Adipose tissue (tissue), 3 donors: ENCODE measurements at regions not wholly inside any gene's neighbourhood (a gene's known extent, or its start where the extent isn't known, plus 50 kb on each side); places are given as distances from the start of the nearest gene placed in this dataset.

ENCODE experiments used
- H3K27ac ChIP-seq: one replicate; pipeline ENCODE4 v1.5.1; 2013; ENCODE audit warnings: low read depth, low read length
- WGBS, 3 donors: extraction: QIAGEN DNeasy Blood & Tissue Kit; methylation state at CpG; one replicate each; pipeline ENCODE4 v1.1.7; 2013; 5-methylcytosine and 5-hydroxymethylcytosine counted together
- donor health status: healthy with polysubstance abuse.
- donor health status: Bipolar disorder and iron deficiency.
- donor health status: healthy.

DNA sequence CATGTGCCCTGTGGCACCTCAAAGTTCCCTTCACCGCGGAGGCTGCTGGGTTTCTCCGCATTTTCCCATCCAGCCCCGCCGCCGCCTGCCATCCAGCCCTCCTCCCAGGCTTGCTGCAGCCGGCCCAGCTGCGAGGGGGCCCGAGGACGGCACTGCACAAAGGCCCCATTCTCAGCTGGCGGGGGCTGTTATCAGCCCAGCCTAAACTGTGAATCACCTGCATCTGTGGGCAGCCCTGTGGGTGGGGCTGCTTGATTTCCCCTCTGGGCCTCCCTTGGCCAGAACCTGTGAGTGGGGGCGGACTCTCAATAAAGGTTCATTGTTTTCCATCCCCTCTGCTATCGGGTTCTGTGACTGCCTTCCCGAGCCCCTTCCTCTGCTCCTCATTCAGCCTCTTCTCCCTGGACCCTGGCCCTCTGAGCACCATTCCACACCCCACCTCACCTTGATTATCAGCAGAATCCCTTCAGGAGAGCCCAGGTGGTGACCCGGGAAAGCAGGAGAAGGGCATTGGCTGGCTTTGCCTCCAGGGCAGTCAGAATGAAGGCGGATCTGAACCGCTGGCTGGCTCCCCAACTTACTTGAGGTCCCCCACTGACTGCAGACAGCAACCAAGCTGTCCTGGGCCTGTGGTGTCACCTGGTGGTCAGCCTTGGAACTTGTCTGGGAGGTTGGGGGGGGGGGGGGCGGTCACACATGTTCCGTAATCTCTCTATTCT, 204.5 kb downstream of the ZFP36L2 start:
- 68 to 93% (median 93%) methylated on average over 19 of the region's 19 CpGs for WGBS, 3 donors
- H3K27ac ChIP-seq, result no peak overlapping the region

DNA sequence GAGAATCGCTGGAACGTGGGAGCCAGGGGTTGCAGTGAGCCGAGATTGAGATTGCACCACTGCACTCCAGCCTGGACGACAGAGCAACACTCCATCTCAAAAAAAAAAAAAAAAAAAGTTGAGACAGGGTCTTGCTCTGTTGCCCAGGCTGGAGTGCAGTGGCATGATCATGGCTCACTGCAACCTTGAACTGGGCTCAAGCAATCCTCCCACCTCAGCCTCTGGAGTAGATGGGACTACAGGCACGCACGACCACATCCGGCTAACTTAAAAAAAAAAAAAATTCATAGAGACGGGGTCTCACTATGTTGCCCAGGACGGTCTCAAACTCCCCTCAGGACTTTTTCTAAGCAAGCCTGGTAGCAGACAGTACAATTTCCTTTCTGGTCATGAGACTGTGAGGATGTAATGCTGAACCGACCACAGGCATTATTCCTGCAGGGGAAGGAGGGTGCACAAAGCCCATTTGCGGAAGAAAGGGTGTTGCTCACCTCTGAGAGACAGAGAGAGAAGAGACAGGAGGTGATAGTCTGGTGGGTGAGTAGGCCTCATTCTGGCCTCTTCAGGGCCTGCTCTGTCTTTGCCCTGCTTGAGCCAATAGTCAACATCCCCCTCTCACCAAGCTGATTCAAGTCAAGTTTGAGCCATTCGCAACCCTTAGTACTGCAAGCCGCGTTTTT, 205.3 kb downstream of the ZFP36L2 start:
- WGBS, 3 donors, result 88 to 90% (median 88%) methylated on average over 14 of the region's 14 CpGs
- H3K27ac ChIP-seq, result no peak overlapping the region

DNA sequence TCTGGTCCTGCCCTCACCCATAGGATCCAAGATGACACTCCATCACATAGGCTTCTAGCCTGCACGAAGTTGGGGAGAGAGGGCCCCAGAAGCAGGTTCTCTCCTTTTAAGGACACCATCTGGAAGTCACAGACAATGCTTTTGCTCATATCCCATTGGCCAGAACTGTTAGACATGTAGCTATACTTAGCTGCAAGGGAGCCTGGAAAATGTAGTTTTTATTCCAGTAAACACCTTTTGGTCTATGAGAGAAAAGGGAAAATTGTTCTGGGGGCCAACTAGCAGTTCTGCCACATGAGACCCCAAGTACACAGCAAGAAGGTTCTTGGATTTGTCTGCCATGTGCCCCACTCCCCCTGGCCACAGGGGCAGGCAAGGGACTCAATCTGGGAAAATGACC, 206.1 kb downstream of the ZFP36L2 start:
- no peak overlapping the region for H3K27ac ChIP-seq
- 92 to 100% (median 93%) methylated on average over 1 of the region's 1 CpG for WGBS, 3 donors

DNA sequence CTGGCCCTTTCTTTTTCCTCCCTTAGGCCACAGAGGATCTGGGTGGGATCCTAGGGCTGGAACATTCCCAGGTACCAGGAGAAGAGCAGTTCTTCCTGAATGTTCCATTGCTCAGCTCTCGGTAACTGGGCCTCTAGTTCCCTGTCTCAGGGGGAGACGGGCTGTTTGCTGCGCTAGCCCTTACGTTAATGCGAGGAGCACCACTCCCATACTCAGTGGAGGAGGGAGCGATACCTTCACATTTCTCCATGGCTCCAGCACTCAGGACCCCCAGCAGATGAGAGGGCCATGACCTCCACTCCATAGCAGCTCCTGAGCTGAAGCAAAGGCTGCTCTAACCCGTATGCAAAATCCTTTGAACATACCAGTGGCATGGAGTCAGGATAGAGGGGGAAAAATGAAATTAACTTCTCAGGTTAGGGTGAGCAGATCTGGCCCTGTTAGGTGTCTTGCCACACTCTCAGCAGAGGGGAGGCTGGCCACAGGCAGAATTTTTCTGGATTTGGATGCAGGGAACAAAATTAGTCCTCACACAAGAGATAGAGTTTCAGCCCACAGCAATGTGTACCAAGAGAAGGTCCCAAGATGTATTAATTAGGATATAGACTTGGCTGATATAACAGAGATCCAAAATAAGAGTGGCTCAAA, 206.7 kb downstream of the ZFP36L2 start:
- WGBS, 3 donors, result 87 to 97% (median 92%) methylated on average over 7 of the region's 7 CpGs
- H3K27ac ChIP-seq, result no peak overlapping the region

DNA sequence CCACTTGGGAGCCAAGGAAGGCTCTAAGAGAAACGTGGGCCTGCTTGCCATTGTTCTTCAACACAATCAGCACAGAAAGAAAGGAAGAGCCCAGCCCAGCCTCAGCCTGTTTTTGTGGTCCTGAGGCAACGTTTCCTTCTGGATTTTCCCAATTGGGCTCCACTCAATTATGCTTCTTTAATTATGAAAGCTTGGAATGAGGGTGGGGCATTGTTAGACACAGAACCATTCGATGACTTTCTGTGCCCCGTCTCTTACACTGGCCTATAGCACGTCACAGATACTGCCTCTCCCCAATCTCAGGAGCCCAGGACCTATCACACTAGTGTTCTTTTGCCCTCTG, 207.4 kb downstream of the ZFP36L2 start:
- WGBS, 3 donors, result 60 to 83% (median 64%) methylated on average over 5 of the region's 5 CpGs
- H3K27ac ChIP-seq, result peak overlapping the region; percentile 71

DNA sequence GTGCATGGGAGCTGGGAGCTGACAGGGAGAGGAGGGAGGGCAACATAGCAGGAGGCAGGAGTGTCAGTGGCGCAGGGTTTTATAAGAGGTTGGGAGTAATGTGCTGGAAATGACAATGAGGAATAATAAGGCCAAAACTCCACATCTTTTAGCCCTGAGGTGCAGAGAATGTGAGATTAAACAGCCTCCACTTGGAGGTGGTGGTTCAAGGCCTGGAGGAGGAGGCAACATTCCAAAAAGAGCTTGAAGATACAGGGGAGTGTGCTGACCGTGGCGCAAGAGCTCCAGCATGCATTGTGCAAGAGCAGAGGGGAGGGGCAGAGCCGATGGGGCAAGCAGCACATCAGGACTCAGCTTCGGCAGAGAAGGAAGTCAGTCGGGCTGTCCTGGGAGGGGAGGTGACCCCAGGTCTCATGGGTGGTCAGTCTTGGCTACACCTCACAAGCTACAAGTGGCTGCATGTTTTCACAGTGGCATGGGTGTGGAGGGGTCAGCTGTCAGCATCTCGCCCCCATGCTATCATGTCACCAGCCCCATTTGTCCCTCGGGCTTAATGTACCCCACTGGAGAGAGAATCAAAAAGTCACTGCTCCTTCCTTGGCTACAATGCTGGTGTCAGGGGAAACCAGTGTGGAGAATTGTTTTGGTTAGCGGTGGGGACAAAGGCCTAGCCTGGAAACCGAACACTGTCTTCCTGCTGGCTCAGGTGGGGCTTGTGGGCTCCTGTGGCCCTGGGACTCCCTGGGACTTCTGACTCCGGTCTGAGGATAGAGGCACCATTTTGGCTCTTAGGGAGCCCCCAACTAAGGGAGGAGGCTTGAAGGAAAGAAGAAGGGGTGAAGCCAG, 208.0 kb downstream of the ZFP36L2 start:
- 40 to 65% (median 44%) methylated on average over 11 of the region's 11 CpGs for WGBS, 3 donors
- peak overlapping the region; percentile 71 for H3K27ac ChIP-seq

DNA sequence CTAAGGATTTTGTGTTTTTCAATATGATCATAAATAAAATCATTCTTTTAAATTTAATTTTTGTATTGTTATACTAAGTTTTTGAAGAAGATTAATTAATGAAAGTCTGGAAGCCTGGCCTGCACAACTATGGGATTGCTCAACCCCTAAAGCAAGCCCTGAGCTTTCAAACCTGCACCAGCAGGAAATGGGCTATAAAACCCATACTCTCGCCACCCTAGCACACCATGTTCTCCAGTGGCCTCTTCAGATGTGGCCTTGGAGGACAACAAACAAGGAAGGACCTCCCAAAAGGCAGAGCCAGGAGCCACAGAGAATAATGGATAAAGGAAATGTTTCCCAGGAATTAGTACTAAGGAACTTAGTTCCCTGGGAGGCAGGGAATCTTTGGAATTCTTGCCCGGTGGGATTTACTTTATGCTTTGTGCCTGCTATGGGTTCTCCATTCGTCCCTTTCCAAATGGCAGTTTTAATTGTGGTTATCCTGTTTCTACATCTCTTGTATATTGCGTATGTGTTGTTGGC, 212.5 kb downstream of the ZFP36L2 start:
- 55 to 78% (median 73%) methylated on average over 4 of the region's 4 CpGs for WGBS, 3 donors
- no peak overlapping the region for H3K27ac ChIP-seq

DNA sequence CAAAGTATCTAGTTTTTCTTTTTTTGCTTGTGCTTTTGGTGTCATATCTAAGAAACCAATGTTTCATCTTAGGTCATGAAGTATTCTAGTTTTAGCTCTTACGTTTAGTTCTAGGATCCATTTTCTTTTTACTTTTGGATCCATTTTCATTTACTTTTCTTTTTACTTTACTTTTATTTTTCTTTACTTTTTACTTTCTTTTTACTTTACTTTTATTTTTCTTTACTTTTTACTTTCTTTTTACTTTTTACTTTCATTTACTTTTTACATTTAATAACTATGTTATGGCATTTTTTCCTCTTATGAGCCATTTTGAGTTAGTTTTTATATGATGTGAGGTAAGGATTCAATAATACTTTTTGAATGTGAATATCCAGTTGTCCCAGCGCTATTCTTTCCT, 213.4 kb downstream of the ZFP36L2 start:
- H3K27ac ChIP-seq, result no peak overlapping the region
- WGBS, 3 donors, result 47 to 50% (median 49%) methylated on average over 2 of the region's 2 CpGs

DNA sequence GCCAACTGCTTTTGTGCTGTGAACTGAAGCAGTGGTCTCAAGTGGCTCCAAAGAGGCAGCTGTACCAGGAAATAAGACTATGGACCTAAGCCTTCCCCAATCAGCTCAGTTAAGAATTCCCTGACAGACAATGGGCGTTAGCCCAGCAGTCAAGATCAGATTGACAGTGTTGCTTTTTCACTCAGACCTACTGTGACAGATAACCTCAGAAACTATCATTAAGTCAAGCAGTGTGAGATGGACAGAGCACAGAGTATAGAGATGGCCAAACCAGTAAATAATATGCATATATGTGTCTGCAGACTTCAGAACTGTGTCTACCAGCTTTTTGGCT, 215.3 kb downstream of the ZFP36L2 start:
- H3K27ac ChIP-seq, result no peak overlapping the region
- 57 to 80% (median 74%) methylated on average over 1 of the region's 1 CpG for WGBS, 3 donors

DNA sequence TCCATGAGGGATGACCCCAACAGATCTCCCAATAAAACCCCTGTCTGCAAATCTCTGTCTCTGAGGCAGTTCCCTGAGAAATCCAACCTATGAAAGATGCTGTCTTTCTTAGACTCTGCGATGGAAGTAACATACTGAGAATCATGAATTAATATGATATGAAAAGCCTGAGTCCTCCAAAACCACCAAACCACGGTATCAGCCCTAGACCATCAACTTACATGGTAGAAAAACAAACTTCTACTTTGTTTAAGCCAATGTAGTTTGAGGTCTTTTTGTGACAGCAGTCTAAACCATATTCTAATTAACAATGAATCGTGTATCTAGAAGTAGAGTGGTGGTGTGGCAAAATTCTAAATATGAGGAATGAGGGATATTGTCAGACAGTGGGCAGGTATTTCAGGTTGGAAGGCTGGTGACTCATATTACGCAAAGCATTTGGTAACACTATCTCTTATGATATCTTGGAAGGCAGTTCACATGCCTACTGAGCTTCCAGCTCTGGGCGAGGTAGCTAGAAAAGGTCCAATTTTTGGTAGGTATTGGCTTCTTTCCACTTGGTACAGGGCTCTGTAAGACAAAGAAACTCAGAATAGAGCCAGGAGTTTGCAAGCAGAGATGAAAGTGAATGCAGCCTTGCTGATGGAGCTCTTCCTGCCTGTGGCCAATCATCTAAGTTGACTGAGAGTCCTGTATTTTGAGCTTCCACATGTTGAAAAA, 215.8 kb downstream of the ZFP36L2 start:
- 56 to 72% (median 67%) methylated on average over 5 of the region's 5 CpGs for WGBS, 3 donors
- no peak overlapping the region for H3K27ac ChIP-seq

DNA sequence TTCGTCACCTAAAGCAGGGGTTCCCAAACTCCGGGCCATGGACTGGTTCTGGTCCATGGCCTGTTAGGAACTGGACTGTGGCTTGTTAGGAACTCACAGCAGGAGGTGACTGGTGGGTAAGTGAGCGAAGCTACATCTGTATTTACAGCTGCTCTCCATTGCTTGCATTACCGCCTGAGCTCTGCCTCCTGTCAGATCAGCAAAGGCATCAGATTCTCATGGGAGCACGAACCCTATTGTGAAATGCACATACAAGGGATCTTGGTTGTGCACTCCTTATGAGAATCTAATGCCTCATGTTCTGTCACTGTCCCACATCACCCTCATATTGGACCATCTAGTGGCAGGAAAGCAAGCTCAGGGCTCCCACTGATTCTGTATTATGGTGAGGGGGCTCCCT, 217.0 kb downstream of the ZFP36L2 start:
- WGBS, 3 donors, result 92 to 98% (median 94%) methylated on average over 5 of the region's 5 CpGs
- no peak overlapping the region for H3K27ac ChIP-seq

DNA sequence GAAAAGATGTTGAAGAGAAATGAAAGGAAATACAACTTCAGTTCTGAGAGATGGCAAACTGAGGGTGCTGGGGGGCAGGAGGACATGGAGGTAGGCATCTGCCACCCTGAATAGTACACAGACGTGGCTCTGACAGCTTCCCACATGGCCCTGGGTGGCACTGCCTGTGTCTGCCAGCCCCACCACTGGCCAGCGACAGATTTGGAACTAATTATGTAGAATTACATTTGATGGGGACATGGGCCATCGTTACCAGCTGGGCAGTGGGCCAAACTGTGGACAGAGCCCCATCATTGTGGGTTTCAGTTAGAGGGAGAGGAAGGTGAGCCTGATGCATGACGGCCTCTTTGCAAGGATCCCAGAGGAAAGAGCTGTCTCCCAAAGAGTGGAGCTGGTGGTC, 216.0 kb upstream of the HAAO start:
- 61 to 85% (median 66%) methylated on average over 4 of the region's 4 CpGs for WGBS, 3 donors
- no peak overlapping the region for H3K27ac ChIP-seq

DNA sequence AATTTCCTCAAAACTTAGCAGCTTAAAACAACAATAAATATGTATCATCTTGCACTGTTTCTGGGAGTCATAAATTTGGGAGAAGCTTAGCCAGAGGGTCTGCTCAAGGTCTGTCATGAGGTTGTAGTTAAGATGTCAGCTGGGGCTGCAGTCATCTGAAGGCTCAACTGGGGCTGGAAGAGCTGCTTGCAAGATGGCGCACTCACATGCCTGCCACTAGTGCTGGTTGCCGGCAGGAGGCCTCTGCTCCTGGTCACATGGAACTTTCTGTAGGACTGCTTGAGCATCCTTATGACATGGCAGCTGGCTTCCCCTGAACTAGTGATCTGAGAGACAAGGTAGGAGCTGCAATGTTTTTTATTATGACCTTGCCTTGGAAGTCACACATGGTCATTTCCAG, 215.5 kb upstream of the HAAO start:
- WGBS, 3 donors, result 75 to 100% (median 97%) methylated on average over 2 of the region's 2 CpGs
- no peak overlapping the region for H3K27ac ChIP-seq

DNA sequence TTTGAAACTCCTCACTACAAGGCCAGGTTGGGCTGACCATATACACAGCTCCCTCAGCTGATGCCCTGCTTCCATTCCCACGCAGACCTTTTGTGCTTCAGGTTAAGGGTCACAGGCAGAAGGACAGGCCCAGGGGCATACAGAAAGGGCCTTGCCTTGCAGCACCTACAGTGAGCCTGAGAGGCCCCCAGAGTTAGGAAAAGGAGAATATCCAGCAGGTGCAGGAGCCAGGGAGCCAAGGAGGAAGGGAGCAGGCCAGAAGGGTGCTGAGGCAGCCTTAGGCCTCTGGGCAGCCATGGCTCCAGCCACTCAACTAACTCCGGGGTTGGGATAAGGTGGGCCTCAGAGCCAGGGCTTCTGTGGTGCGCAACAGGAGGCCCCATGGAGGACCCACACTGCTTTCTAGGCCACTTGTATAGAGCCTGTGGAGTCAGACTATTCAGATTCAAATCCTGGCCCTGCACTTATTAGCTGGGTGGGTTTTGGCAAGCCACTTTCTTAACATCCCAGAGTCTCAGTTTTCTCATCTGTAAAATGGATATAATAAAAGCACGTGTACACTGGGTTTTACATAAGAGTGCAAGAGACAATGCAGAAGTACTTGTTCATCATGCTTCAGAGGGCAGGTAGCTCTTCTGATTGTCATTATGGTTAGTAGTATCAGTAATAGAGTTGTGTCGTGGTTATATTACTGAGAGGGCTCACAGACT, 214.6 kb upstream of the HAAO start:
- H3K27ac ChIP-seq, result no peak overlapping the region
- 90 to 94% (median 90%) methylated on average over 5 of the region's 5 CpGs for WGBS, 3 donors

DNA sequence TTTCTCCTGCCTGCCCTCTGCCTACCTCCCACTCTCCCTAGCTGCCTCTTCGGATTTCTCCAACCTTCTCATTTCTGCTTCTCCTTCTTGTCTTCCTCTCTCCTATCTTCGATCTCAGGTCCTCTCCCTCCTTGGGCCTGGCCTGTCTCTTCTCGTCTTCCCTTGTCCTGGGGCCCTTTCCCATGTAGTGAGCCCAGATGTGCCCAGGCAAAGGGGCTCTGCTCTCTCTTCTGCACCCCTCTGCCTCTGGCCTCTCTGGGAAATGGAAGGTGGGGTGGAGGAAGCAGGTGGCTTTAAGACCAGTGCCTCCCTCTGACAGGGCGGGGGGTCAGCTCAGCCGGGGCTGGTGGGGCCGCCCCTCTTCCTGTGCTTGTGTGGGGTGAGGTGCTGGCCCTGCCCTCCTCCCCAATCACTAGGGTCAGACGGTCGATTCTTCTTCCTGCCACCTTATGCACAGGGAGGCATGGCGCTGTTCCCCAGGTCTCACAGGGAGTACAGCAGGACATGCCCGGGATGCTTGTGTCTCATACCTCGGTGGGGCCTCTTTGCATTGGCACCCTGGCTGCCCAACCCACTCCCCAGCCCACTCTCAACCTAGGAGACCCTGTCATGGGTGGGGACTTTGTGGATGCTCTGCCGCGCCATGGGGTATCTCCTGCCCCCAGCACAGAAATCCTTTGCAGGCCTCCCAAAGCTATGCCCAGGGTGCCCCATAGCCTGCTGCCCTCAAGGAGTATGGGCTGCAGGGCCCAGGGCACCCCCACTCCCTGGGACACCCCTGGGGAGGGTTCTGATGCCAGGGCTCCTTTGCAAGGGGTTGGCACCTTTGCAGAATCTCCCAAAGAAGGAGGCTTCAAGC, 213.8 kb upstream of the HAAO start:
- H3K27ac ChIP-seq, result no peak overlapping the region
- 60 to 65% (median 63%) methylated on average over 13 of the region's 13 CpGs for WGBS, 3 donors

DNA sequence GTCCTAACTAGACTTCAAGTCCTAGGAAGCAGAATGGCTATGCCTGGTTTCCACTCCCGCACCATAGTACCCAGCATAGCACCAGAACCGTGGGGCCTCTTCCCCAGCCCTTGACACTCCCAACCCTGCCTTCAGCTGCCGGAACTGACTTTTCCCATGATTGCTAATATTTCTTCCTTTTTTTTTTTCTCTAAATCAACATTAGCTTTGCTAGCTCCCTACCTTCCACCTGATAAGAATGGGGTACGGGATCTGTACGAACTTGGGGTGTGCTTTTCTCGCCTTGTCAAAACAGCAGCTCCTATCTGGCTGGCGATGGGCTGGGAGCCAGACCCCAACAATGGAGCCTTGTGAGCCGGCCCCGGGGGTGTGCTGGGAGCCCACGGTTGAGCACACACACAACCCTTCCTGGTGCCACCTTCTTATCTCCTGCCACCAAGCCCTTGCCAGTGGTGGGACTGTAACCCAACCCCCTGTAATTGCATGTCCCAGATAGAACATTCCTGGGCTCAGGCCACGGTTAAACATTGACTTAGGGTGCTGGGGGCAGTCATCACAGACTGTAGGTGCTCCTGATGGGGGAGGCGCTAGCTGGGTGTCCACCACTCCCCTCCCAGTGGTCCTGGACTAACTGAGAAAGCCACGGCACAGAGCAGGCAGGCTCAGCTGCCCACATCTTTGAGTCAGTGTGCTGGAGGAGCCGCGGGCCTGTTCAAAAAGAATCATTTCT, 213.0 kb upstream of the HAAO start:
- WGBS, 3 donors, result 24 to 61% (median 60%) methylated on average over 15 of the region's 15 CpGs

More for the DNA sequence above, 213.0 kb upstream of the HAAO start:
- H3K27ac ChIP-seq, result no peak overlapping the region
